Peyer's patch (tissue), 4 donors: ENCODE measurements at regions not wholly inside any gene's neighbourhood (a gene's known extent, or its start where the extent isn't known, plus 50 kb on each side); places are given as distances from the start of the nearest gene placed in this dataset.

ENCODE experiments used
- DNase-seq, 3 donors: peaks; one replicate each; pipeline ENCODE4 v3.0.0-alpha.2; 2017 to 2019
- H3K27ac ChIP-seq, 4 donors: fragments of 200-600 bp; sonication (generic); one replicate each; pipeline ENCODE4 v1.5.1; 2016 to 2019
- H3K27me3 ChIP-seq, 2 donors: fragments of 200-600 bp; sonication (generic); one replicate each; pipeline ENCODE4 v1.5.1; 2019
- H3K36me3 ChIP-seq, 3 donors: fragments of 200-600 bp; sonication (generic); one replicate each; pipeline ENCODE4 v1.5.1; 2016 to 2019
- H3K4me1 ChIP-seq, 4 donors: fragments of 200-600 bp; sonication (generic); one replicate each; pipeline ENCODE4 v1.5.1; 2016 to 2019
- H3K4me3 ChIP-seq, 4 donors: fragments of 200-600 bp; sonication (generic); 1 replicate in 3 of 4; 2 replicates in 1 of 4; pipeline ENCODE4 v1.5.1; 2016 to 2019; ENCODE audit warnings: mild to moderate bottlenecking in 1 of 4
- H3K9me3 ChIP-seq, 4 donors: fragments of 200-600 bp; sonication (generic); one replicate each; pipeline ENCODE4 v1.5.1; 2016 to 2019; ENCODE audit warnings: mild to moderate bottlenecking in 1 of 4
- CTCF ChIP-seq, 6 experiments: fragments of 450-650 bp in 4 of 6; fragments of 200-600 bp in 2 of 6; sonication (generic) in 1 of 6; IDR thresholded peaks; one replicate each; pipeline ENCODE4 v1.5.1; 2017 to 2019; ENCODE audit warnings: antibody characterized with exemption in 6 of 6, mild to moderate bottlenecking in 3 of 6, moderate library complexity in 1 of 6
- POLR2A ChIP-seq, 2 donors: fragments of 450-650 bp; IDR thresholded peaks; one replicate each; pipeline ENCODE4 v1.5.1; 2017; ENCODE audit warnings: antibody characterized with exemption in 2 of 2, mild to moderate bottlenecking in 2 of 2, moderate library complexity in 2 of 2

GRCh38 chr5:17018871-17019270 lies 82.8 kb upstream of the MYO10 start:
- Histone ChIP-seq H3K4me3 (no peak overlapping the region), H3K9me3 (no peaks in the 10 kb centered on the region), H3K4me1 (no peaks in the 10 kb centered on the region), H3K36me3 (no peaks in the 10 kb centered on the region), H3K27ac (no peak overlapping the region), H3K27me3 (no peaks in the 10 kb centered on the region)
- DNase-seq, result no peak
- TF ChIP-seq CTCF (IDR thresholded peaks at IDR 0.05) (no peak), POLR2A (IDR thresholded peaks at IDR 0.05) (no peak)

- Histone ChIP-seq H3K9me3 (no peaks in the 10 kb centered on the region), H3K4me3 (no peak overlapping the region), H3K4me1 (no peaks in the 10 kb centered on the region), H3K27ac (no peak overlapping the region), H3K27me3 (no peaks in the 10 kb centered on the region), H3K36me3 (no peaks in the 10 kb centered on the region)
- DNase-seq, result no peak
- TF ChIP-seq POLR2A (IDR thresholded peaks at IDR 0.05), result no peak
- no peak for TF ChIP-seq CTCF (IDR thresholded peaks at IDR 0.05)
These were observed 83.2 kb upstream of the MYO10 start for GRCh38 chr5:17019324-17019723.

- H3K9me3 ChIP-seq, result no peaks in the 10 kb centered on the region
- H3K4me1 ChIP-seq, result no peaks in the 10 kb centered on the region
- H3K36me3 ChIP-seq, result no peaks in the 10 kb centered on the region
- peak overlapping the region in 2 of 4 donors; percentile 17 to 31 for H3K27ac ChIP-seq
- no peak for TF ChIP-seq CTCF (IDR thresholded peaks at IDR 0.05)
- no peak for TF ChIP-seq POLR2A (IDR thresholded peaks at IDR 0.05)
- DNase-seq, result no peak
- peak overlapping the region in 1 of 4 donors; percentile 11 for H3K4me3 ChIP-seq
- H3K27me3 ChIP-seq, result no peaks in the 10 kb centered on the region
These were observed 84.9 kb upstream of the MYO10 start for GRCh38 chr5:17020678-17021601.

GRCh38 chr5:17021602-17021932 lies 85.5 kb upstream of the MYO10 start:
- H3K27ac ChIP-seq, result peak overlapping the region in 1 of 4 donors; percentile 31
- DNase-seq, result no peak

GRCh38 chr5:17022296-17022695 lies 86.2 kb upstream of the MYO10 start:
- Histone ChIP-seq H3K27me3 (no peaks in the 10 kb centered on the region), H3K9me3 (no peaks in the 10 kb centered on the region), H3K27ac (no peak overlapping the region), H3K4me3 (no peak overlapping the region), H3K36me3 (no peaks in the 10 kb centered on the region), H3K4me1 (no peaks in the 10 kb centered on the region)
- DNase-seq, result no peak
- TF ChIP-seq CTCF (IDR thresholded peaks at IDR 0.05), result no peak
- TF ChIP-seq POLR2A (IDR thresholded peaks at IDR 0.05), result no peak

More at GRCh38 chr5:17021602-17021932, 85.5 kb upstream of the MYO10 start:
- TF ChIP-seq CTCF (IDR thresholded peaks at IDR 0.05) (no peak), POLR2A (IDR thresholded peaks at IDR 0.05) (no peak)
- Histone ChIP-seq H3K4me1 (no peaks in the 10 kb centered on the region), H3K9me3 (no peaks in the 10 kb centered on the region), H3K4me3 (no peak overlapping the region), H3K36me3 (no peaks in the 10 kb centered on the region), H3K27me3 (no peaks in the 10 kb centered on the region)
